ENCODE measurements at regions not wholly inside any gene's neighbourhood (a gene's known extent, or its start where the extent isn't known, plus 50 kb on each side); places are given as distances from the start of the nearest gene placed in this dataset.

- no peak for TF ChIP-seq CTCF (IDR thresholded peaks at IDR 0.05)
- ATAC-seq (ENCODE audit: low FRiP score) (no peak), DNase-seq (ENCODE audit: low spot score) (no peak)
Measured at GRCh38 chr13:104854698-104855097, 1680.8 kb downstream of the EFNB2 start.

- ATAC-seq (ENCODE audit: low FRiP score) (no peak), DNase-seq (ENCODE audit: low spot score) (no peak)
- TF ChIP-seq CTCF (IDR thresholded peaks at IDR 0.05): no peak
Measured at GRCh38 chr13:104854007-104854406, 1681.5 kb downstream of the EFNB2 start.

GRCh38 chr13:104847922-104848321 is 1687.5 kb downstream of the EFNB2 start:
- TF ChIP-seq CTCF (IDR thresholded peaks at IDR 0.05): no peak
- ATAC-seq (ENCODE audit: low FRiP score) (no peak), DNase-seq (ENCODE audit: low spot score) (no peak)

GRCh38 chr13:104843401-104843800 is 1692.1 kb downstream of the EFNB2 start:
- no peak for TF ChIP-seq CTCF (IDR thresholded peaks at IDR 0.05)
- DNase-seq (ENCODE audit: low spot score) (no peak), ATAC-seq (ENCODE audit: low FRiP score) (no peak)

- no peak for TF ChIP-seq CTCF (IDR thresholded peaks at IDR 0.05)
- DNase-seq (ENCODE audit: low spot score) (no peak), ATAC-seq (ENCODE audit: low FRiP score) (no peak)
Measured at GRCh38 chr13:104841110-104841509, 1694.4 kb downstream of the EFNB2 start.

- DNase-seq (ENCODE audit: low spot score) (no peak), ATAC-seq (ENCODE audit: low FRiP score) (no peak)
- TF ChIP-seq CTCF (IDR thresholded peaks at IDR 0.05): no peak
Measured at GRCh38 chr13:104837756-104838155, 1697.7 kb downstream of the EFNB2 start.

GRCh38 chr13:104833221-104833620 is 1702.2 kb downstream of the EFNB2 start:
- no peak for DNase-seq (ENCODE audit: low spot score)
- ATAC-seq (ENCODE audit: low FRiP score): no peak
- TF ChIP-seq CTCF (IDR thresholded peaks at IDR 0.05): no peak

All from omental fat pad (tissue), 3 donors.